Urothelium cell line (cell line): ENCODE measurements at regions not wholly inside any gene's neighbourhood (a gene's known extent, or its start where the extent isn't known, plus 50 kb on each side); places are given as distances from the start of the nearest gene placed in this dataset.
"Not testable (repeated sequence)": the region's sequence is repeated elsewhere in the genome, so short reads cannot be mapped to it uniquely, and the experiment has no call there.

ENCODE experiments used
- DNase-seq: peaks from one replicate; pipeline ENCODE4 v3.0.0; 2011; ENCODE audit warnings: low spot score, mixed read lengths
- FAIRE-seq: peaks from 2 replicates; lab custom pipeline; 2011; peaks lifted over from hg19 to GRCh38; lab: Jason Lieb, UNC

- DNase-seq (no peak), FAIRE-seq (no peak)
Measured at GRCh38 chr4:12961713-12962112, 522.4 kb downstream of the RAB28 start.

- DNase-seq, result no peak
- no peak for FAIRE-seq
Measured at GRCh38 chr4:12958436-12958835, 525.7 kb downstream of the RAB28 start.

DNA sequence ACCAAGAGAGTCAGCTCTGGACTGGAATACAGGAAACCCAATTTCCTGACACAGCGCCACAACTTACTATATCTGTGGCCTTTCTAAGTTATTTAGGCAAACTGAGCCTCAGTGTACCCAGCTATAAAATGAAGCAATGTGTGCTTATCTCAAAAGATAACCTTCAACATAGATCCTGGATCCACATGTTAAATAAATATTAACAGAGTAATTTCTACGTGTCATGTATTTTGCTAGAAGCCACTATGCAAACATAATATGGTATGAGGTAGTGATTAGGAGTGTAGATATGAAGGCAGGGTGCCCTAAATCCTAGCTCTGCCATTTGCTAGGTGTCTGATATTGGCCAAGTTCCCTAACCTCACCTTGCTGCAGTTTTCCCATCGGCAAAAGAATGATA is 527.0 kb downstream of the RAB28 start:
- DNase-seq (no peak), FAIRE-seq (no peak)

GRCh38 chr4:12956026-12956425 is 528.1 kb downstream of the RAB28 start:
- FAIRE-seq (no peak), DNase-seq (no peak)

DNA sequence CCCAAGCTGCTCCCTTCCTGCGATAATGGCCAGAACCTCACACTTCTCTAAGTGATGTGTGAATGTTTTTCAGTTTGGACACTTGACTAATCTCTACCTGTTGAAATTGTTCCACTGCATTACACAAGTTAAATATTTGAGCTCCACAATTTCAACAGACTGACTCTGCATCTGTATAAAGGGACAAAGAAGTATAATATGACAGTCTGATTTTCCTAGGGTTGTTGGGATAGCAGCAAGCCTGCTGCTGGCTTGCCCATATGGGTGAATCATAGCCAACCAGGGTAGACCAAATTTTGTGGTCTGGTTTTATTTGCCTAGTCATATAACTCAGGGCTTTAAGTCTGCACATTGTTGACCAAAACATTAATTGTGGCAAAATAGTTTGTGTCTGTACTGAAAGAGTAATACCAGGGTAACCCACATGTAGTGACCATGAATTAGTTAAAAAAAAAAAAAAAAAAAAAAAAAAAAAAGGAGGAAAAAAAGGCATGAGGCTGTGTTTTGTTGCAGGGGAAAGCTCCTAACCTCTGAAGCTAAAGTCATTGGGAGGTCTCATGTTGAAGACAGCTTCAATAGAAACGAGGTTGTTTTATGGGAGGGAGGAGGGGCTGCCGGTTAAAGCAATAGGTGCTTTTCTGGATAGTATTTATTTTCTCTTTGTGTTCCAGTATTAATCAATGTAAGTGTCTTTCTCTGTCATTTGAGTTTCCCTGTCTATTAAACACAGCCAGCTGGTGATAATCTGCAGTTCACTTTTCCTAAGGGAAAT is 534.2 kb downstream of the RAB28 start:
- FAIRE-seq, result no peak
- no peak for DNase-seq

- no peak for FAIRE-seq
- DNase-seq, result no peak
Measured at GRCh38 chr4:12943069-12943468, 541.1 kb downstream of the RAB28 start.

DNA sequence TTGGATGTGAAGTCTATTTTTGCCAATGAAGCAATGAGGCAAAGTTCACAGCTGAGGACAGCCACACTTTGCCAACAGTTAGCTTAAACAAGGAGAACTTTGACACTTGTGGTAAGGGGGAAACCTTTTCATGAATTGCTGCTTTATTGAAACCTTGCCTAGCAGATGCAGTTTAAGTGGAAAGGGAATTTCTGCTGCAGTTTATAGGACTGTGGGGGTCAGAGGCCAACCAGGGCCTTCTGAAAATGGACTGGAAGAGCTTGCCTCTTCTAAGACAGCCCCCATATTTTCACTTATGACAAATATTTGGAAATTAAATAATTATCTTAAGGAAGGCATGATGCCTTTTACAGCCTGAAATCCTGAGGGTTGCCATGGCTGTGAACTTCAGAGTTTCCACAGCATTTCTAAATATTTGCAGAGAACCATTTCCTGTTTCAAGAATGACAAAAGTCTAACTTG is 550.3 kb downstream of the RAB28 start:
- no peak for FAIRE-seq
- DNase-seq, result no peak

- no peak for DNase-seq
- no peak for FAIRE-seq
Measured at GRCh38 chr4:12932203-12932788, 551.8 kb downstream of the RAB28 start.

GRCh38 chr4:12929784-12930183 is 554.4 kb downstream of the RAB28 start:
- FAIRE-seq, result no peak

GRCh38 chr4:12928751-12929150 is 555.4 kb downstream of the RAB28 start:
- FAIRE-seq (no peak), DNase-seq (no peak)

More at GRCh38 chr4:12929784-12930183, 554.4 kb downstream of the RAB28 start:
- no peak for DNase-seq

- DNase-seq (no peak), FAIRE-seq (no peak)
Measured at GRCh38 chr4:12926189-12927066, 557.7 kb downstream of the RAB28 start.

GRCh38 chr4:12924728-12925320 is 559.3 kb downstream of the RAB28 start:
- FAIRE-seq, result no peak
- DNase-seq, result no peak

- FAIRE-seq (no peak), DNase-seq (no peak)
Measured at GRCh38 chr4:12924253-12924652, 559.9 kb downstream of the RAB28 start.

DNA sequence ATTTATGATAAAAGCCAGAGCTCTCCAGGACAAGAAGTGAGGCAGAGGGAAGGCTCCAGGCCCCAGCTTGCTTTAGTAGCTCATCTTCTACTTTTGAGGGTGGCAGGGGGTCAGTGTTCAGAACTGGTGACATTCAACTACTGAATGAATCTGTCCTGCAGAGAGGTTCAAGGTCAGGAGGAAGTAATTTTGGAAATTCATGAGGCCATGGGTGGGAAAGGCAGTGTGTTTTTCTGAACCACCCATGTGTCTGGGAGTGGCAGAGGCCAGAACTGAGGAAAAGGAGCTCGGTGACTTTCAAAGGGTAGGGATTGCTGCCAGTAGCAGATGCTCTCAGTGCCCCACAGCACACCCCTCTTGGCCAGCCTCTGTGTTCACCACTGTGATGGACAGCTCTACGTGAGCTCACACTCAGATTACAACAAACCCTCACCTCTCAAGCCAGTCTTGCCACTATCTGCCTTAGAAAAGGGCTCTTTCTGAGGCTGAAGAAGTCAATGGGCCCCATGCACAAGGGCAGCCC is 571.2 kb downstream of the RAB28 start:
- DNase-seq (no peak), FAIRE-seq (no peak)

DNA sequence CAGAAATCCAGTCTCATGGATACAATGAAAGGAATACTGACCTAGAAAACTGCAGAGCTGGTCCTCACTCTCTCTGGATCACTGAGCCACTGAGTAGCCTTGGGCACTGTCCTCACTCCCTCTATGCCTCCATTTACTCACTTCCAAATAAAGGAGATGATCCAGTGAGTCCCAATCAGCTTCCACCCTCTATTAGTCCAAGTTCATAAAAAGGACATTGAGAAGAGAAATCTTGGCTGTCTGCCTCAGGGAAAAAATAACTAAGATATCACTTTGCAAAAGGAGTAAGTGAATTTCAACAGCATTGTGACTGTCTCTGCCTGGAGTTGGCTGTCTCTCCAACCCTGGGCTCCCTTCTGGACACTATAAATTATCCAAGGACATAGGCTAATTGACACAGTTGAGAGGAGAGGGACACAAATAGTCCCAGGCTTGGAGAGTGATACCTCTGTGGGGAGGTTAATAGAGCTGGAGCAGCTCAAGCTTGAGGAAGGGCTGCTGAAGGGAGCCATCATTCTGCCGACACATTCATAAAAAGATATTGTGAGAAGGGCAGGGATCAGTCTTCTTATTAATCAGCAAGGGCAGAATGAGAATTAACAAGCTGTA is 572.3 kb downstream of the RAB28 start:
- DNase-seq (no peak), FAIRE-seq (no peak)

DNA sequence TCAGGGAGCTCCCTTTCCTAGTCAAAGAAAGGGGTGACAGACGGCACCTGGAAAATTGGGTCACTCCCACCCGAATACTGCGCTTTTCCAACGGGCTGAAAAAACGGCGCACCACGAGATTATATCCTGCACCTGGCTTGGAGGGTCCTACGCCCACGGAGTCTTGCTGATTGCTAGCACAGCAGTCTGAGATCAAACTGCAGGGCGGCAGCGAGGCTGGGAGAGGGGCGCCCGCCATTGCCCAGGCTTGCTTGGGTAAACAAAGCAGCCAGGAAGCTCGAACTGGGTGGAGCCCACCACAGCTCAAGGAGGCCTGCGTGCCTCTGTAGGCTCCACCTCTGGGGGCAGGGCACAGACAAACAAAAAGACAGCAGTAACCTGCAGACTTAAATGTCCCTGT is 580.5 kb downstream of the RAB28 start:
- not testable (repeated sequence) for DNase-seq, FAIRE-seq

GRCh38 chr4:12902735-12903134 is 581.4 kb downstream of the RAB28 start:
- no peak for FAIRE-seq

DNA sequence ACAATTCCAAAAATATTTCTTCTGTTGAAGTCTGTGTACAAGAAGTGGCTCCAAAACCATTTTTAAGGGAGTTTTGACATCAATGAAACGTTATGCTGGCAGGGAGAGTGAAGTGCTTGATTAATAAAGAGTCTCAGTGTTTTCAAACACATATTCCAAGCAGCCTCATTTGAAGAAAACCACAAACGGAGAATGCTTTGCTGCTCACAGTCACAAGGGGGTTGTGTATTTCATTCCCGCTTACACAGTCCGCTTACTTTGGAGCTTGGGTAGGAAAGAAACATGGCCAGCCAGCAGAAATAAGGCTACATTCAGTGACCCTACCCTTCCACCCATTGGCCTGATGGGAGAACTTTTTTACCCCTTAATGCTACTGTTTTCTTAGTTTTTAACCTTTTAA is 586.2 kb downstream of the RAB28 start:
- FAIRE-seq (no peak), DNase-seq (no peak)

More at GRCh38 chr4:12902735-12903134, 581.4 kb downstream of the RAB28 start:
- DNase-seq, result no peak

GRCh38 chr4:12894062-12894461 is 590.1 kb downstream of the RAB28 start:
- DNase-seq, result no peak
- no peak for FAIRE-seq

DNA sequence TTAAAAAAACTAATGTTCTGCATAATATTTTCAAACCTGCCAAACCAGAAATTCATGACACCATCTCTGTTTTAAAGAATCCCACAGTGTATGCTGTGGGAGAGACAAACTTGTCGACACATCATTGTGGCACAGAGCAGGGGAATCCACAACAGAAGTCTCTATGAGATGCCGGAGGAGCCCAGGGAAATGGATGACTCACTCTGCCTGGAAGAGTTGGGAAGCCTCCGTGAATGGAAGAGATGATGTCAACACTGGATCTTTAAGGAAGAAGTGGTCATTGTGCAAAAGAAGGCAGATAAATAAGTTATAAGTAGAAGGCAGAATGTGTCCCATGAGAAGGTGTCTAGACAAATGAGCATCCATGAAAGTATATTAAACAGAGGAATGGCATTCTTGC is 595.1 kb downstream of the RAB28 start:
- FAIRE-seq, result no peak
- DNase-seq, result peak; percentile 48
